Effector memory CD4-positive, alpha-beta T cell (primary cell): ENCODE measurements at regions not wholly inside any gene's neighbourhood (a gene's known extent, or its start where the extent isn't known, plus 50 kb on each side); places are given as distances from the start of the nearest gene placed in this dataset.

ENCODE experiments used
- DNase-seq, 3 donors: peaks; one replicate each; pipeline ENCODE4 v3.0.0-alpha.2; 2020
- H3K27ac ChIP-seq: 2 replicates; pipeline ENCODE4 v1.7.0; 2013; ENCODE audit warnings: mild to moderate bottlenecking, low read length, moderate library complexity; ENCODE audit not compliant: insufficient read depth, poor library complexity, severe bottlenecking
- H3K27me3 ChIP-seq: replicated peaks from 2 replicates; pipeline ENCODE4 v1.7.0; 2013; ENCODE audit warnings: mild to moderate bottlenecking, low read length; ENCODE audit not compliant: insufficient read depth, control insufficient read depth, poor library complexity, severe bottlenecking
- H3K36me3 ChIP-seq: 2 replicates; pipeline ENCODE4 v1.7.0; 2013; ENCODE audit warnings: mild to moderate bottlenecking, low read length, moderate library complexity; ENCODE audit not compliant: control insufficient read depth, insufficient read depth
- H3K4me1 ChIP-seq: 2 replicates; pipeline ENCODE4 v1.7.0; 2013; ENCODE audit warnings: low read length, mild to moderate bottlenecking; ENCODE audit not compliant: control insufficient read depth, insufficient read depth, poor library complexity, severe bottlenecking
- H3K4me3 ChIP-seq: 2 replicates; pipeline ENCODE4 v1.7.0; 2013; ENCODE audit warnings: low read length, low read depth, mild to moderate bottlenecking; ENCODE audit not compliant: insufficient read depth, poor library complexity, severe bottlenecking
- H3K9me3 ChIP-seq: 2 replicates; pipeline ENCODE4 v1.7.0; 2013; ENCODE audit warnings: mild to moderate bottlenecking, low read length, moderate library complexity; ENCODE audit not compliant: control insufficient read depth

DNA sequence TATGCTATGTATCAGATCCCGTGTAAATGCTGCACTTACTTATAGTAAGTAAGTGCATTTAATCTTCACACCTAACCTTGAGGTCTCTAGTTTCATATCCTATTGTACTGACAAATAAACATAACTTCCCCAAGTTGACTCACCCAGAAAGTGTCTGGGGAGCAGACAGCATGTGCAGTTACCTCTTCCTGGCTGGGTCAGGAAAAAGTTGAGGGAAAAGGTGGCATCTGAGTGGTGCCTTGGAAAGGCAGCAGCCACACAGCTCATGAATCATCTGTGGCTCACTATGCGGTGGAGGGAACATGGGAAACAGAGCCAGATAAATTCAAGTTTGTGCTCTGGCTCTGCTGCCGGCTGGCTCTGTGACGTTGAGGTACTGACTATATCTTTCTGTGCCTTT is 382.0 kb upstream of the DYNLRB2 start:
- no peaks in the 10 kb centered on the region for H3K27me3 ChIP-seq
- H3K9me3 ChIP-seq = no peaks in the 10 kb centered on the region
- DNase-seq = no peak
- H3K4me3 ChIP-seq = no peak overlapping the region
- H3K4me1 ChIP-seq = no peaks in the 10 kb centered on the region
- H3K27ac ChIP-seq = no peak overlapping the region
- H3K36me3 ChIP-seq = no peaks in the 10 kb centered on the region

- Histone ChIP-seq H3K4me3 (no peak overlapping the region), H3K27ac (no peak overlapping the region), H3K36me3 (no peaks in the 10 kb centered on the region), H3K9me3 (no peaks in the 10 kb centered on the region), H3K4me1 (no peaks in the 10 kb centered on the region), H3K27me3 (no peaks in the 10 kb centered on the region)
- DNase-seq = no peak
Measured at GRCh38 chr16:80151722-80152111, 389.1 kb upstream of the DYNLRB2 start.

- no peaks in the 10 kb centered on the region for H3K27me3 ChIP-seq
- no peaks in the 10 kb centered on the region for H3K4me1 ChIP-seq
- no peaks in the 10 kb centered on the region for H3K36me3 ChIP-seq
- H3K4me3 ChIP-seq = no peak overlapping the region
- no peak overlapping the region for H3K27ac ChIP-seq
- no peak for DNase-seq
- H3K9me3 ChIP-seq = no peaks in the 10 kb centered on the region
Measured at GRCh38 chr16:80150978-80151721, 389.6 kb upstream of the DYNLRB2 start.

DNA sequence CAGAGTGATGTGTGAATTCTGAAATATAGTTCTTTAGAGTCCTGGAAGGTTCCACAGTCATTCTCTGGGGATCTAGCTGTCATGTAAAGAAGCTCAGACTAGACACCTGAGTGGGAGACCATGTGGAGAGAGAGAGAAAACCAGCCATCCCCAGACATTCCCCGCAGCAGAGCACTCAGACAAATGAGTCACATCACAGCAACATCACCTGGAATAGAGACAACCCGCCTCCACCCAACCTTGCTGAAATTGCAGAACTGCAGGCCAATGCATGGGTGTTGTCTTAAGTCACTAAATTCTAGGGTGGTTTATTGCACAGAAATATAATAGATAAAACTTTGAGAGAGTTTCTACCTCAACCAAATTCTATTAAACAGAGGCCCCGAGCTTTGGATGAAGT is 392.0 kb upstream of the DYNLRB2 start:
- no peaks in the 10 kb centered on the region for H3K4me1 ChIP-seq
- no peak for DNase-seq
- no peak overlapping the region for H3K4me3 ChIP-seq
- no peaks in the 10 kb centered on the region for H3K9me3 ChIP-seq
- H3K27ac ChIP-seq = no peak overlapping the region
- no peaks in the 10 kb centered on the region for H3K27me3 ChIP-seq
- H3K36me3 ChIP-seq = no peaks in the 10 kb centered on the region

GRCh38 chr16:80147026-80147655 is 393.7 kb upstream of the DYNLRB2 start:
- no peaks in the 10 kb centered on the region for H3K9me3 ChIP-seq
- no peak for DNase-seq
- H3K4me1 ChIP-seq = no peaks in the 10 kb centered on the region
- H3K4me3 ChIP-seq = no peak overlapping the region
- no peaks in the 10 kb centered on the region for H3K36me3 ChIP-seq
- no peaks in the 10 kb centered on the region for H3K27me3 ChIP-seq
- H3K27ac ChIP-seq = no peak overlapping the region

GRCh38 chr16:80144191-80144590 is 396.6 kb upstream of the DYNLRB2 start:
- Histone ChIP-seq H3K9me3 (no peaks in the 10 kb centered on the region), H3K4me3 (no peak overlapping the region), H3K27me3 (no peaks in the 10 kb centered on the region), H3K27ac (no peak overlapping the region), H3K36me3 (no peaks in the 10 kb centered on the region), H3K4me1 (no peaks in the 10 kb centered on the region)
- DNase-seq = no peak

- no peak overlapping the region for H3K4me3 ChIP-seq
- H3K9me3 ChIP-seq = no peaks in the 10 kb centered on the region
- H3K36me3 ChIP-seq = no peaks in the 10 kb centered on the region
- no peak for DNase-seq
- no peak overlapping the region for H3K27ac ChIP-seq
- no peaks in the 10 kb centered on the region for H3K4me1 ChIP-seq
- H3K27me3 ChIP-seq = no peaks in the 10 kb centered on the region
Measured at GRCh38 chr16:80142940-80143339, 397.9 kb upstream of the DYNLRB2 start.

GRCh38 chr16:80142281-80142680 is 398.5 kb upstream of the DYNLRB2 start:
- no peaks in the 10 kb centered on the region for H3K36me3 ChIP-seq
- DNase-seq = no peak
- H3K4me1 ChIP-seq = no peaks in the 10 kb centered on the region
- no peak overlapping the region for H3K27ac ChIP-seq
- H3K9me3 ChIP-seq = no peaks in the 10 kb centered on the region
- H3K4me3 ChIP-seq = no peak overlapping the region
- no peaks in the 10 kb centered on the region for H3K27me3 ChIP-seq

GRCh38 chr16:80129791-80130190 is 411.0 kb upstream of the DYNLRB2 start:
- H3K36me3 ChIP-seq = no peaks in the 10 kb centered on the region
- H3K9me3 ChIP-seq = no peaks in the 10 kb centered on the region
- no peak overlapping the region for H3K4me3 ChIP-seq
- H3K27ac ChIP-seq = no peak overlapping the region
- no peaks in the 10 kb centered on the region for H3K27me3 ChIP-seq
- no peaks in the 10 kb centered on the region for H3K4me1 ChIP-seq
- DNase-seq = no peak

GRCh38 chr16:80125677-80126076 is 415.1 kb upstream of the DYNLRB2 start:
- Histone ChIP-seq H3K4me1 (no peaks in the 10 kb centered on the region), H3K27me3 (no peaks in the 10 kb centered on the region), H3K36me3 (no peaks in the 10 kb centered on the region), H3K9me3 (no peaks in the 10 kb centered on the region), H3K4me3 (no peak overlapping the region), H3K27ac (no peak overlapping the region)
- no peak for DNase-seq
